ENCODE measurements at regions not wholly inside any gene's neighbourhood (a gene's known extent, or its start where the extent isn't known, plus 50 kb on each side); places are given as distances from the start of the nearest gene placed in this dataset.

DNA sequence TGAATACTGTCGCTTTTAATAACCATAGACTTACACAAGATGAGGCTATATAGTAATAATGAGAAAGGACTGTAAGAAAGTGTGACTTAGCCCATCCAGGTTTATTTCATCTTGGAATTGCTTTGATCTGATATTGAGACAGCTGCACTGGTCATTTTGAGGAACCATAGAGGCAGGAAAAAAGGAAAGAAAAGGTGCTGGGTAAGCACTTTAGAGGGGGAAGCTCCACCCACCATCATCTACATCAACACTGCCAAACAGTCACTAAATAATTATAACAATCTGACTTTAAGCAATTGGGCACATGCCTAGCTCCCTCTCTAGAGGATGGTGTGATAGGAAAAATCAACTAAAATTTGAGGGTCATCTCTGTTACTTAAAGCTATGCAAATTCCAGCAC, 70.6 kb upstream of the ST6GALNAC3 start:
- Histone ChIP-seq H3K4me1 (peaks cover 0 to 8% of the 10 kb centered on the region in 2 donors), H3K9me3 (no peaks in the 10 kb centered on the region), H3K36me3 (no peaks in the 10 kb centered on the region), H3K27ac (no peak overlapping the region), H3K4me3 (replicated peaks in 1 of 3) (no peak overlapping the region), H3K27me3 (no peaks in the 10 kb centered on the region)
- TF ChIP-seq POLR2A (IDR thresholded peaks at IDR 0.05), result no peak
- TF ChIP-seq, protein P1, sequence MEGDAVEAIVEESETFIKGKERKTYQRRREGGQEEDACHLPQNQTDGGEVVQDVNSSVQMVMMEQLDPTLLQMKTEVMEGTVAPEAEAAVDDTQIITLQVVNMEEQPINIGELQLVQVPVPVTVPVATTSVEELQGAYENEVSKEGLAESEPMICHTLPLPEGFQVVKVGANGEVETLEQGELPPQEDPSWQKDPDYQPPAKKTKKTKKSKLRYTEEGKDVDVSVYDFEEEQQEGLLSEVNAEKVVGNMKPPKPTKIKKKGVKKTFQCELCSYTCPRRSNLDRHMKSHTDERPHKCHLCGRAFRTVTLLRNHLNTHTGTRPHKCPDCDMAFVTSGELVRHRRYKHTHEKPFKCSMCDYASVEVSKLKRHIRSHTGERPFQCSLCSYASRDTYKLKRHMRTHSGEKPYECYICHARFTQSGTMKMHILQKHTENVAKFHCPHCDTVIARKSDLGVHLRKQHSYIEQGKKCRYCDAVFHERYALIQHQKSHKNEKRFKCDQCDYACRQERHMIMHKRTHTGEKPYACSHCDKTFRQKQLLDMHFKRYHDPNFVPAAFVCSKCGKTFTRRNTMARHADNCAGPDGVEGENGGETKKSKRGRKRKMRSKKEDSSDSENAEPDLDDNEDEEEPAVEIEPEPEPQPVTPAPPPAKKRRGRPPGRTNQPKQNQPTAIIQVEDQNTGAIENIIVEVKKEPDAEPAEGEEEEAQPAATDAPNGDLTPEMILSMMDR (IDR thresholded peaks at IDR 0.05), result no peak
- 97 to 98% methylated on average over 1 of the region's 1 CpG for WGBS, 2 donors
- intact Hi-C loops (cut with DNase I), result loop anchor here (10.0 kb wide), 1 partner anchor 121 kb away; no protein-coding TSS in a partner anchor
- no peak for DNase-seq

DNA sequence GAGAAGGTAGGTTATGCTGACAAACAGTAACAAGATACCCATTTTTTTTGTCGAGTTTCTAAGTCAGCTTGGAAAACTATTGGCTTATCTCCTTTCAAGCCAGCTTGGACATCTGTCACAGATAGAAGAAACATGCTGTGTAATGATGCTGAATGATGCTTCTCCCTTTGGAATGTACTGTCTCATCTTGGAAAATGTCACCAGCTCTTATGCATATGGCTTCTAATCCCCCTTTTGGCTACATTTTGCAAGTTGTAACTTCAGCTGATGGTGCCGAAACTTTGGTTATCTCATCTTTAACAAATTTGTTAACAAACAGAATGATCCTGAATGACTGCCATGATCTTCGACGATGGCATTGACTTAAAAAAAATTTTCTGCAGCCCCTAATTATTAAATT, 68.8 kb upstream of the ST6GALNAC3 start:
- no peak overlapping the region for H3K27ac ChIP-seq
- intact Hi-C loops (cut with DNase I), result loop anchor here (10.0 kb wide), 1 partner anchor 119 kb away; no protein-coding TSS in a partner anchor
- no peaks in the 10 kb centered on the region for H3K36me3 ChIP-seq
- peaks cover 0 to 8% of the 10 kb centered on the region in 2 donors for H3K4me1 ChIP-seq
- 81 to 84% methylated on average over 4 of the region's 4 CpGs for WGBS, 2 donors
- H3K4me3 ChIP-seq (replicated peaks in 1 of 3), result no peak overlapping the region
- TF ChIP-seq, protein P1 (IDR thresholded peaks at IDR 0.05), result no peak
- no peak for TF ChIP-seq POLR2A (IDR thresholded peaks at IDR 0.05)
- no peaks in the 10 kb centered on the region for H3K27me3 ChIP-seq
- DNase-seq, result no peak
- no peaks in the 10 kb centered on the region for H3K9me3 ChIP-seq

DNA sequence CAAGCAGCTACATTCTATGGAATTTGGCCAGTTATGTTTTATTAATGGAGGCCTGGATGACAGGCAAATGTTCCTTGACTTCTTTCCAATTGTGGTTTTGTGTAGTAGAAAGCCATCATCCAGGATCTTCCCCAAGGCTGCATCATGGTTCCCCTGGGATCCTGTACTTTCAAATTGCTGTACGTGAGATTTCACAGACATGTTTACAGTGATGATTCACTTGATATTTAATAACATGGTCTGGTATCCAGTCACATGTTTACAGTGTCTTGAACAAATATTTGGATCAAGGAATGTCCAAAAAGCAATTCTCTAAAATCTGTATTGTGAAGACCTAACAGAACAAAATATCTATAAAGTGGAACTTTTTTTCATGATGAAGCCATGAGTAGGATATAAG, 68.3 kb upstream of the ST6GALNAC3 start:
- Histone ChIP-seq H3K27me3 (no peaks in the 10 kb centered on the region), H3K36me3 (no peaks in the 10 kb centered on the region), H3K4me3 (replicated peaks in 1 of 3) (no peak overlapping the region), H3K27ac (no peak overlapping the region), H3K4me1 (peaks cover 0 to 8% of the 10 kb centered on the region in 2 donors), H3K9me3 (no peaks in the 10 kb centered on the region)
- no peak for TF ChIP-seq POLR2A (IDR thresholded peaks at IDR 0.05)
- TF ChIP-seq, protein P1 (IDR thresholded peaks at IDR 0.05), result no peak
- no peak for DNase-seq
- 77 to 83% methylated on average over 1 of the region's 1 CpG for WGBS, 2 donors
- intact Hi-C loops (cut with DNase I), result loop anchor here (10.0 kb wide), 1 partner anchor 119 kb away; no protein-coding TSS in a partner anchor

DNA sequence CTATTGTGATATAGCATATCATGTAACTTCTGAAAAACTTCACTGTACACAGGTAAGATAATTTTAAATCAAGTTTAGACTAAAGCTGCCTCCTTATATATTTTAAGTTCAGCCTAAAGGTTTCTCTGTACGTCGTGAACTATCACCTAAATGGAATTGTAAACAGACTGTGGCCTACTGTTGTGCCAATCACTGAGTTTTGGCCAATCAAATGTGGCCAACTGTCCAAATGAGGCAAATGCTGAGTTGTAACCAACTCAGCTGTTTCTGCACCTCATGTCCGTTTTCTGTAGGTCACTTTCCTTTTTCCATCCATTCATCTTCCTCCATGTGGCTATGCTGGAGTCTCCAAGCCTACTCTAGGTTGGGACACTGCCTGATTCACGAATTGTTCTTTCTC, 63.7 kb upstream of the ST6GALNAC3 start:
- no peak overlapping the region for H3K27ac ChIP-seq
- TF ChIP-seq POLR2A (IDR thresholded peaks at IDR 0.05), result no peak
- TF ChIP-seq, protein P1 (IDR thresholded peaks at IDR 0.05), result no peak
- no peaks in the 10 kb centered on the region for H3K9me3 ChIP-seq
- H3K4me3 ChIP-seq (replicated peaks in 1 of 3), result no peak overlapping the region
- intact Hi-C loops (cut with DNase I), result no loop called here
- no peaks in the 10 kb centered on the region for H3K36me3 ChIP-seq
- WGBS, 2 donors, result 94 to 95% methylated on average over 4 of the region's 4 CpGs
- no peaks in the 10 kb centered on the region for H3K27me3 ChIP-seq
- DNase-seq, result no peak
- peaks cover 8 to 19% of the 10 kb centered on the region in 2 donors for H3K4me1 ChIP-seq

DNA sequence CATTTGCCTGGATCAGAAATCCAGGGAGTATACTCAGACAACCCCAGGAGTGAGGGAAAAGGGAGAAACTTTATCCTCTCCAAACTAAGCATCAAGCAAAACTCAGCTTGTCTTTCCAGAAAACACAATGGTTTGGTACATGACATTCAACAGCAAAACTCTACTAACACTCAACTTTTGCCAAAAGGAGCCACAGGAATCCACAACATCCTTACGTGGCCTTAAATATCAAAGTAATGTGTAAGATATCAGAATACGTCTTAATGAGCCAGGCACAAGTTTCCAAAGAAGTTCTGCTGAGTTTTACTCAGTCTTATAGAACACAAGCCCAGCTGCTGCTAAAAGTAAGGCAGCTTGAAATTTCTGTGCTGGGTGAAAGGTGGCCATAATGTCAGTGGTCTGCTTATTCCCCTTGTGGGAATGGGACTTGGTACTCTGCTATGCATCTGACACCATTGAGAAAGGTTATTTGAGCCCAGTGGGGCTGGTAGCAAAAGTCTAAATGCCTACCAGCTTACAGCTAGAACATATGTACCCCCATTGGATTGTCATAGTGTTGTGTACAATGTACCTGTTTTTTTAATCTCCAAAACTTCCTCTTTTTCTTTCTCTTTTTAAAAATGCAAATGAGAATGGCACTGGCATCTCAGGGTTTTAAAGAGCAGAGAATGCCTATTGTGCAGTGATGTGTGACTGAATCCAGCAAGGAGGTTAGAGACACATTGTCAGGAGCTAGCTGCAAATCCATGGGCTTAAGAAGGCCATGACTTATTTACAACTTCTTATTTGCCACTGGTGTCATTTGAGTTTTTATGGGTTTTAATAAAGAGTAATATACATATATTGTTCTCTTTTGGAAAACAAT, 62.0 kb upstream of the ST6GALNAC3 start:
- no peak overlapping the region for H3K4me3 ChIP-seq (replicated peaks in 1 of 3)
- peak overlapping the region; percentile 62 to 85 (median 71) for H3K27ac ChIP-seq
- no peaks in the 10 kb centered on the region for H3K27me3 ChIP-seq
- H3K36me3 ChIP-seq, result no peaks in the 10 kb centered on the region
- H3K9me3 ChIP-seq, result no peaks in the 10 kb centered on the region
- intact Hi-C loops (cut with DNase I), result no loop called here
- DNase-seq, result peak in 1 of 2 donors; percentile 23
- WGBS, 2 donors, result 90 to 96% methylated on average over 2 of the region's 2 CpGs
- TF ChIP-seq, protein P1 (IDR thresholded peaks at IDR 0.05), result no peak
- no peak for TF ChIP-seq POLR2A (IDR thresholded peaks at IDR 0.05)
- peaks cover 8 to 19% of the 10 kb centered on the region in 2 donors for H3K4me1 ChIP-seq
